HepG2 (cell line): ENCODE measurements at regions not wholly inside any gene's neighbourhood (a gene's known extent, or its start where the extent isn't known, plus 50 kb on each side); places are given as distances from the start of the nearest gene placed in this dataset.

Experiments used
- ATAC-seq: fragments of 200-7000 bp; cut with Tn5 transposase; 3 replicates; pipeline ENCODE4 v1.9.1; 2020; ENCODE audit warnings: mild to moderate bottlenecking, moderate library complexity
- BruUV-seq: library from RNA; stranded (reverse); fragments of 400-500 nt; replicated peaks from 2 replicates; lab custom pipeline; 2021; lab: Mats Ljungman, UMichigan
- CTCF ChIA-PET: fragments of 300-600 bp; formaldehyde crosslinking; extraction: SDS; loops from one replicate; lab custom pipeline; 2021; ENCODE audit warnings: low total read pairs, inconsistent platforms, low intra/inter-chr PET ratio; lab: Yijun Ruan, JAX
- POLR2A ChIA-PET: fragments of 350-600 bp; sonication (Branson Sonifier 250); formaldehyde crosslinking; loops from one replicate; lab custom pipeline; 2020; ENCODE audit warnings: antibody characterized with exemption, inconsistent platforms; lab: Yijun Ruan, JAX
- DNase-seq: peaks from one replicate; pipeline ENCODE4 v3.0.0-alpha.2; 2015; ENCODE audit warnings: low spot score
- FAIRE-seq: peaks from 3 replicates; lab custom pipeline; 2011; peaks lifted over from hg19 to GRCh38; lab: Jason Lieb, UNC
- H2AFZ ChIP-seq: one replicate; pipeline ENCODE4 v1.6.1; 2011; ENCODE audit warnings: low read length, inconsistent platforms
- H3K27ac ChIP-seq: fragments of 300-600 bp; 3 replicates; pipeline ENCODE4 v1.8.0; 2011; ENCODE audit warnings: mixed run types, mild to moderate bottlenecking, mixed read lengths, low read length, inconsistent platforms; ENCODE audit not compliant: insufficient read depth; ENCODE audit errors: extremely low read length
- H3K27me3 ChIP-seq, 2 experiments: fragments of 200-600 bp in 1 of 2; 2 replicates in 1 of 2; 3 replicates in 1 of 2; pipeline versions ENCODE4 v1.6.0 to v1.8.0; 2011; ENCODE audit warnings: low read length in 2 of 2, mild to moderate bottlenecking in 2 of 2, moderate library complexity in 2 of 2, inconsistent platforms in 1 of 2; ENCODE audit not compliant: insufficient read depth in 2 of 2, control insufficient read depth in 1 of 2
- H3K36me3 ChIP-seq, 2 experiments: fragments of 200-600 bp in 1 of 2; replicated peaks in 1 of 2; 2 replicates in 1 of 2; 3 replicates in 1 of 2; pipeline versions ENCODE4 v1.5.1 to v1.8.0; 2011; ENCODE audit warnings: low read length in 2 of 2, inconsistent platforms in 1 of 2; ENCODE audit not compliant: insufficient read depth in 2 of 2, control insufficient read depth in 1 of 2
- H3K4me1 ChIP-seq: 2 replicates; pipeline ENCODE4 v1.5.1; 2012; ENCODE audit warnings: low read length, inconsistent platforms; ENCODE audit not compliant: insufficient read depth
- H3K4me2 ChIP-seq: 2 replicates; pipeline ENCODE4 v1.6.0; 2011; ENCODE audit warnings: low read depth, low read length, inconsistent platforms
- H3K4me3 ChIP-seq, 3 experiments: fragments of 200-600 bp in 1 of 3; sonication (generic), shearing (Covaris generic) in 1 of 3; replicated peaks in 1 of 3; 2 replicates each; pipeline ENCODE4 v1.5.1; 2011 to 2016; ENCODE audit warnings: low read length in 3 of 3, inconsistent platforms in 2 of 3, low read depth in 2 of 3, mild to moderate bottlenecking in 2 of 3, control low read depth in 1 of 3, mixed read lengths in 1 of 3; ENCODE audit not compliant: insufficient read depth in 1 of 3
- H3K79me2 ChIP-seq: one replicate; pipeline ENCODE4 v1.6.1; 2011; ENCODE audit warnings: low read length, inconsistent platforms; ENCODE audit not compliant: insufficient read depth
- H3K9ac ChIP-seq: 2 replicates; pipeline ENCODE4 v1.6.0; 2011; ENCODE audit warnings: mild to moderate bottlenecking, low read depth, low read length, inconsistent platforms; ENCODE audit not compliant: insufficient read depth
- H3K9me3 ChIP-seq: 2 replicates; pipeline ENCODE4 v1.5.1; 2012; ENCODE audit warnings: mild to moderate bottlenecking, low read length
- H4K20me1 ChIP-seq: 2 replicates; pipeline ENCODE4 v1.6.0; 2011; ENCODE audit warnings: inconsistent platforms, mild to moderate bottlenecking, low read length, moderate library complexity; ENCODE audit not compliant: insufficient read depth
- ARNT ChIP-seq: fragments of 450-650 bp; IDR thresholded peaks from 2 replicates; pipeline ENCODE4 v1.6.1; 2017
- ATF7 ChIP-seq, 2 experiments: fragments of 450-650 bp in 1 of 2; sonication (generic) in 1 of 2; formaldehyde crosslinking in 1 of 2; IDR thresholded peaks; 2 replicates each; pipeline versions ENCODE4 v1.4.0 to v1.6.1; 2016 to 2020; ENCODE audit warnings: antibody characterized with exemption in 1 of 2, mild to moderate bottlenecking in 1 of 2, missing genetic modification reagents in 1 of 2
- CBX1 ChIP-seq: IDR thresholded peaks from one replicate; pipeline ENCODE4 v1.6.1; 2016; ENCODE audit warnings: antibody characterized with exemption, low read depth
- EEA1 ChIP-seq: sonication (generic); formaldehyde crosslinking; IDR thresholded peaks from 2 replicates; pipeline ENCODE4 v1.5.1; 2020; ENCODE audit warnings: mild to moderate bottlenecking, missing genetic modification reagents, borderline replicate concordance
- FOXC1 ChIP-seq: sonication (generic); formaldehyde crosslinking; IDR thresholded peaks from 2 replicates; pipeline ENCODE4 v1.8.0; 2022; ENCODE audit warnings: mild to moderate bottlenecking, missing genetic modification reagents, borderline replicate concordance
- KAT7 ChIP-seq: IDR thresholded peaks from 2 replicates; pipeline ENCODE4 v1.6.1; 2018; ENCODE audit warnings: borderline replicate concordance, missing compliant biosample characterization
- MTERF4 ChIP-seq: sonication (generic); formaldehyde crosslinking; IDR thresholded peaks from 2 replicates; pipeline ENCODE4 v1.8.0; 2023; ENCODE audit warnings: mild to moderate bottlenecking, missing genetic modification reagents
- PLSCR1 ChIP-seq: sonication (generic); formaldehyde crosslinking; IDR thresholded peaks from 2 replicates; pipeline ENCODE4 v1.5.0; 2020; ENCODE audit warnings: missing genetic modification reagents, mild to moderate bottlenecking, borderline replicate concordance
- PRPF4 ChIP-seq: fragments of 200-400 bp; formaldehyde crosslinking; IDR thresholded peaks from 2 replicates; pipeline ENCODE4 v1.6.1; 2016; ENCODE audit warnings: low read length, low read depth; ENCODE audit not compliant: poor library complexity, severe bottlenecking
- RBFOX2 ChIP-seq: fragments of 200-400 bp; formaldehyde crosslinking; IDR thresholded peaks from 2 replicates; pipeline ENCODE4 v1.6.1; 2017; ENCODE audit warnings: low read depth, mild to moderate bottlenecking, low read length
- SAP130 ChIP-seq: IDR thresholded peaks from 2 replicates; pipeline ENCODE4 v1.6.1; 2016; ENCODE audit warnings: low read depth
- ZBTB33 ChIP-seq: sonication (generic); formaldehyde crosslinking; IDR thresholded peaks from 2 replicates; pipeline ENCODE4 v1.4.0; 2020; ENCODE audit warnings: missing genetic modification reagents
- ZNF546 ChIP-seq: sonication (generic); formaldehyde crosslinking; conservative IDR thresholded peaks from 2 replicates; pipeline ENCODE4 v1.8.1; 2023; ENCODE audit warnings: mild to moderate bottlenecking, missing genetic modification reagents
- ZNF652 ChIP-seq: IDR thresholded peaks from 2 replicates; pipeline ENCODE4 v1.6.1; 2016; ENCODE audit warnings: low read depth, borderline replicate concordance
- ZNF7 ChIP-seq: IDR thresholded peaks from 2 replicates; pipeline ENCODE4 v1.6.1; 2016; ENCODE audit warnings: missing biosample characterization, missing genetic modification reagents
- ZNF883 ChIP-seq: sonication (generic); formaldehyde crosslinking; IDR thresholded peaks from 2 replicates; pipeline ENCODE4 v1.5.1; 2020; ENCODE audit warnings: mild to moderate bottlenecking, missing genetic modification reagents; ENCODE audit errors: not compliant biosample characterization
- WGBS: methylation state at CpG from one replicate; pipeline ENCODE4 v1.1.6; 2017; ENCODE audit warnings: low lambda C conversion rate; 5-methylcytosine and 5-hydroxymethylcytosine counted together
- in situ Hi-C: cut with HindIII; loops from 2 replicates; pipeline ENCODE4 v1.10.0; 2017; ENCODE audit warnings: low pct_unique_long_range_greater_than_20kb; ENCODE audit not compliant: extremely low pct_ligation_motif_present
- intact Hi-C: fragments of 100-400 bp; cut with micrococcal nuclease; formaldehyde crosslinking; loops from one replicate; pipeline ENCODE4 v1.10.0; 2022; ENCODE audit not compliant: unreplicated experiment

GRCh38 chr20:39660226-39660625 is 698.1 kb downstream of the DHX35 start:
- ChIA-PET POLR2A (no interaction called here), CTCF (no interaction called here)
- Histone ChIP-seq H3K4me2 (no peak overlapping the region), H3K36me3 (no peaks in the 10 kb centered on the region), H2AFZ (no peak overlapping the region), H3K79me2 (no peaks in the 10 kb centered on the region), H3K9ac (no peak overlapping the region), H3K9me3 (peaks cover 91% of the 10 kb centered on the region), H3K27me3 (no peaks in the 10 kb centered on the region), H3K27ac (no peak overlapping the region), H3K4me3 (no peak overlapping the region), H3K4me1 (no peaks in the 10 kb centered on the region), H4K20me1 (no peaks in the 10 kb centered on the region)
- no TSS peak for BruUV-seq
- ATAC-seq, result no peak
- in situ Hi-C loops, result no loop called here
- FAIRE-seq, result no peak
- WGBS, result 29% methylated on average over 1 of the region's 1 CpG
- no peak for DNase-seq
- TF ChIP-seq RBFOX2 (no peak), ZBTB33 (no peak), ZNF652 (CRISPR knock-in tag) (no peak), CBX1 (no peak), ARNT (no peak), SAP130 (no peak)
- intact Hi-C loops, result no loop called here

GRCh38 chr20:39658662-39659409 is 696.7 kb downstream of the DHX35 start:
- H3K36me3 ChIP-seq, result no peaks in the 10 kb centered on the region
- H3K9me3 ChIP-seq, result peaks cover 91% of the 10 kb centered on the region
- in situ Hi-C loops (no loop called here), intact Hi-C loops (no loop called here)
- POLR2A ChIA-PET, result no interaction called here
- DNase-seq, result no peak
- H3K4me3 ChIP-seq, result no peak overlapping the region
- no peaks in the 10 kb centered on the region for H4K20me1 ChIP-seq
- H3K4me2 ChIP-seq, result no peak overlapping the region
- H3K79me2 ChIP-seq, result no peaks in the 10 kb centered on the region
- H3K27ac ChIP-seq, result no peak overlapping the region
- no peaks in the 10 kb centered on the region for H3K4me1 ChIP-seq
- no peak for FAIRE-seq
- H2AFZ ChIP-seq, result no peak overlapping the region
- H3K9ac ChIP-seq, result no peak overlapping the region
- ATAC-seq, result no peak
- WGBS, result 12% methylated on average over 9 of the region's 9 CpGs
- BruUV-seq, result no TSS peak
- CTCF ChIA-PET, result no interaction called here
- no peaks in the 10 kb centered on the region for H3K27me3 ChIP-seq
- no peak for TF ChIP-seq ATF7 (IDR thresholded peaks at IDR 0.05)
- TF ChIP-seq ATF7 (CRISPR knock-in tag; IDR thresholded peaks at IDR 0.05), result no peak
- no peak for TF ChIP-seq PRPF4
- TF ChIP-seq FOXC1, result no peak
- TF ChIP-seq PLSCR1 (CRISPR knock-in tag), result no peak
- TF ChIP-seq ZNF546, result no peak
- TF ChIP-seq KAT7 (CRISPR knock-in tag), result no peak
- TF ChIP-seq EEA1 (CRISPR knock-in tag), result no peak
- no peak for TF ChIP-seq ZNF7 (CRISPR knock-in tag)
- no peak for TF ChIP-seq MTERF4
- TF ChIP-seq ZNF883 (CRISPR knock-in tag), result no peak
